ENCODE measurements at regions not wholly inside any gene's neighbourhood (a gene's known extent, or its start where the extent isn't known, plus 50 kb on each side); places are given as distances from the start of the nearest gene placed in this dataset.

DNA sequence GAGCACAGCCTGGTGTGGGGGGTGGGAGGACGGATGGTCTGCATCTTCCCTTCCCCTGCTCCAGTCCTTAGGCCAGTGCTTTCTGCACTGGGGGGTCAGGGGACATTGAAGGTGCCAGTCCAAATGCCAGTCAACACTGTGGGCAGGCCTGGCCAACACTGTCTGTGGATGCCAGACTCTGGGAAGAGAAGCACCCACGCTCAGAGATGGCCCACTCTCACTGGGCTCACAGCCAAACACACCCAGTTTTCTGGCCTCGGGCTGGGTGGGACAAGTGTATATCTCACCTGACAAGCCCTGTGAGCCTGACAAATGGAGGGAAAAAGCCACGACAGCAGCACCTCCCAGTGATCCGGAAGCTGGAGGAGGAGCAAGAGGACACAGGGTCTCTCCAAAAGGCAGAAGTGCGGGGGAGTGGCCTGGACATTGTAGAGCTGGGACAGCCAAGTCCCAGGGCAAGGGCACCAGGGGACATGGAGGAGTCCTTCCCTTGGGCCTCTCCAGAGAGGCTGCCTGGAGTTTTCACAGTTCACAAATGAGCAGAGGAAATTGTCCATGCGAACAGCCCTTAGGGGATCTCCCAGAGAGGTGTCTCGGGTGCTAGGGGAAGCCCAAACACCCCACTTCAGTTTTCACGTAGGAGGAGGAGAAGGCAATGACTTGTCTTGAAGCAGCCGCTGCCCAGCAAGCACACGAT, 79.3 kb downstream of the SDC1 start (continued):
- TF ChIP-seq ZNF695 (CRISPR knock-in tag; IDR thresholded peaks at IDR 0.05) (no peak), RBFOX2 (IDR thresholded peaks at IDR 0.05; ENCODE audit: low read depth, low read length) (no peak), MYBL2 (IDR thresholded peaks at IDR 0.05; ENCODE audit: low read depth) (no peak), MYBL2 (CRISPR knock-in tag; IDR thresholded peaks at IDR 0.05; ENCODE audit: borderline replicate concordance) (no peak), ZNF766 (CRISPR knock-in tag; conservative IDR thresholded peaks at IDR 0.05) (no peak), ETV1 (tag; conservative IDR thresholded peaks at IDR 0.05; ENCODE audit: low read depth) (peak; percentile 41), ATF1 (CRISPR knock-in tag; IDR thresholded peaks at IDR 0.05) (no peak), ATF1 (tag; IDR thresholded peaks at IDR 0.05) (0 out of 2 replicates have a peak, but pooled peaks have one; percentile 36), CEBPB (tag; IDR thresholded peaks at IDR 0.05) (no peak), POLR3A (IDR thresholded peaks at IDR 0.05; ENCODE audit: borderline replicate concordance, extremely low read depth, insufficient read depth, insufficient read length) (no peak), SRSF7 (optimal IDR thresholded peaks at IDR 0.05; ENCODE audit: low read depth, low read length) (no peak), MAFK (IDR thresholded peaks at IDR 0.05; ENCODE audit: low read length) (no peak), ZNF175 (CRISPR knock-in tag; IDR thresholded peaks at IDR 0.05; ENCODE audit: low read depth) (no peak), NCOR1 (IDR thresholded peaks at IDR 0.05) (0 out of 2 replicates have a peak, but pooled peaks have one; percentile 8), ZNF551 (CRISPR knock-in tag; IDR thresholded peaks at IDR 0.05) (no peak), PCBP1 (IDR thresholded peaks at IDR 0.05; ENCODE audit: low read depth, low read length, poor library complexity, severe bottlenecking) (no peak), CC2D1A (IDR thresholded peaks at IDR 0.05) (no peak), NONO (IDR thresholded peaks at IDR 0.05; ENCODE audit: low read depth in 2 of 2, low read length in 1 of 2) (no peak), BRD4 (IDR thresholded peaks at IDR 0.05) (no peak), MEF2D (tag; conservative IDR thresholded peaks at IDR 0.05; ENCODE audit: low read depth) (no peak), CCAR2 (IDR thresholded peaks at IDR 0.05; ENCODE audit: low read depth, low read length) (no peak)
- TF ChIP-seq, protein P1, sequence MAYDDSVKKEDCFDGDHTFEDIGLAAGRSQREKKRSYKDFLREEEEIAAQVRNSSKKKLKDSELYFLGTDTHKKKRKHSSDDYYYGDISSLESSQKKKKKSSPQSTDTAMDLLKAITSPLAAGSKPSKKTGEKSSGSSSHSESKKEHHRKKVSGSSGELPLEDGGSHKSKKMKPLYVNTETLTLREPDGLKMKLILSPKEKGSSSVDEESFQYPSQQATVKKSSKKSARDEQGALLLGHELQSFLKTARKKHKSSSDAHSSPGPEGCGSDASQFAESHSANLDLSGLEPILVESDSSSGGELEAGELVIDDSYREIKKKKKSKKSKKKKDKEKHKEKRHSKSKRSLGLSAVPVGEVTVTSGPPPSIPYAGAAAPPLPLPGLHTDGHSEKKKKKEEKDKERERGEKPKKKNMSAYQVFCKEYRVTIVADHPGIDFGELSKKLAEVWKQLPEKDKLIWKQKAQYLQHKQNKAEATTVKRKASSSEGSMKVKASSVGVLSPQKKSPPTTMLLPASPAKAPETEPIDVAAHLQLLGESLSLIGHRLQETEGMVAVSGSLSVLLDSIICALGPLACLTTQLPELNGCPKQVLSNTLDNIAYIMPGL (CRISPR knock-in tag; IDR thresholded peaks at IDR 0.05): no peak
- TF ChIP-seq, protein P2, sequence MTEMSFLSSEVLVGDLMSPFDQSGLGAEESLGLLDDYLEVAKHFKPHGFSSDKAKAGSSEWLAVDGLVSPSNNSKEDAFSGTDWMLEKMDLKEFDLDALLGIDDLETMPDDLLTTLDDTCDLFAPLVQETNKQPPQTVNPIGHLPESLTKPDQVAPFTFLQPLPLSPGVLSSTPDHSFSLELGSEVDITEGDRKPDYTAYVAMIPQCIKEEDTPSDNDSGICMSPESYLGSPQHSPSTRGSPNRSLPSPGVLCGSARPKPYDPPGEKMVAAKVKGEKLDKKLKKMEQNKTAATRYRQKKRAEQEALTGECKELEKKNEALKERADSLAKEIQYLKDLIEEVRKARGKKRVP (CRISPR knock-in tag; IDR thresholded peaks at IDR 0.05): no peak
- TF ChIP-seq, protein P3, sequence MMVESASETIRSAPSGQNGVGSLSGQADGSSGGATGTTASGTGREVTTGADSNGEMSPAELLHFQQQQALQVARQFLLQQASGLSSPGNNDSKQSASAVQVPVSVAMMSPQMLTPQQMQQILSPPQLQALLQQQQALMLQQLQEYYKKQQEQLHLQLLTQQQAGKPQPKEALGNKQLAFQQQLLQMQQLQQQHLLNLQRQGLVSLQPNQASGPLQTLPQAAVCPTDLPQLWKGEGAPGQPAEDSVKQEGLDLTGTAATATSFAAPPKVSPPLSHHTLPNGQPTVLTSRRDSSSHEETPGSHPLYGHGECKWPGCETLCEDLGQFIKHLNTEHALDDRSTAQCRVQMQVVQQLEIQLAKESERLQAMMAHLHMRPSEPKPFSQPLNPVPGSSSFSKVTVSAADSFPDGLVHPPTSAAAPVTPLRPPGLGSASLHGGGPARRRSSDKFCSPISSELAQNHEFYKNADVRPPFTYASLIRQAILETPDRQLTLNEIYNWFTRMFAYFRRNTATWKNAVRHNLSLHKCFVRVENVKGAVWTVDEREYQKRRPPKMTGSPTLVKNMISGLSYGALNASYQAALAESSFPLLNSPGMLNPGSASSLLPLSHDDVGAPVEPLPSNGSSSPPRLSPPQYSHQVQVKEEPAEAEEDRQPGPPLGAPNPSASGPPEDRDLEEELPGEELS (CRISPR knock-in tag; IDR thresholded peaks at IDR 0.05; ENCODE audit: borderline replicate concordance): no peak

Data from K562 (cell line).